ENCODE measurements at regions not wholly inside any gene's neighbourhood (a gene's known extent, or its start where the extent isn't known, plus 50 kb on each side); places are given as distances from the start of the nearest gene placed in this dataset.

DNA sequence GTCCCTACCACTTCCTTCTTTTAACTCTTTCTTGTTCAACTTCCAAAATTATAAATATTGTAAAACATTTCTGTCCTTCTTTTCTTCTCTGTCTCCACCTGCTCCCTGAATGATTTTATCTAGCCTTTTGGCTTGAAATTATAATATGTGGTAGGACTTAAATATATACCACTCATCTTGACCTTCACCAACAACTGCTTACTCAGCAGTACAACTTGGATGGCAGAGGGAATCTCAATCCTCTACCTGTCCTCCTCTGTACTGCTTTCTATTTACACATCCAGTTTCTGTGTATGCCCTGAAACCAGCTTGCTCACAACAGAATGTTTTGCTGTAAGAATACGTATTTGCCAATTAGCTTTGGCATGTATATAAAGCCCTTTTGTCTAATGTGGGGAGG lies 1392.5 kb downstream of the EPHA7 start:
- no peak for DNase-seq
- intact Hi-C loops (cut with micrococcal nuclease) = no loop called here

DNA sequence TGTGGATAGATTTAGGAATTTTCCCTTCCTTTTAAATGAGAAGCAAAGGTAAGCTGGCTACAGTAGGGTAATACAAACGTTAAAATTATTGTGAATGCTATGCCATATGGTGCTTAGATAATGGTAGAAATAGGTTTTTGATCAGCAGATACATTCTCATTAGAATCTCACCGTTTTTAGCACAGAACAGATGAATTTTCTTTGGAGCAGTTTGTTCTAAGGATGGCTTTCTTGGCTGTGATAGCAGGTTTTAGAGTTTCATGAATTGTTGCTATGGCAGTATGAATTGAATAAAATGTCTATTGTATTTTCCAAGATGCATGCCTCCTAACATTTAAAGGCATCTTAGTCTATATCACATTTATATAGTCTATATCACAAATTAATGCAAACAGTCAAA lies 1394.5 kb downstream of the EPHA7 start:
- H3K27me3 Mint-ChIP-seq (ENCODE audit: low read depth in 3 of 3) = peaks cover 0 to 1% (median 0%) of the 10 kb centered on the region in 3 donors
- Histone ChIP-seq H3K27me3 (ENCODE audit: control insufficient read depth in 2 of 2, insufficient read depth in 2 of 2, low read length in 2 of 2) (no peaks in the 10 kb centered on the region), H3K36me3 (replicated peaks in 1 of 2; ENCODE audit: control insufficient read depth in 1 of 2, insufficient read depth in 2 of 2, low read length in 2 of 2) (no peaks in the 10 kb centered on the region), H3K4me2 (replicated peaks; ENCODE audit: extremely low read depth, low read length, poor library complexity, severe bottlenecking) (no peak overlapping the region), H3K79me2 (ENCODE audit: insufficient read depth, low read length) (no peaks in the 10 kb centered on the region), H3K27ac (ENCODE audit: low read depth in 1 of 2, low read length in 2 of 2) (no peak overlapping the region), H2AFZ (ENCODE audit: insufficient read depth, low read depth, low read length, poor library complexity, severe bottlenecking) (no peak overlapping the region), H3K9me3 (replicated peaks in 1 of 2; ENCODE audit: control insufficient read depth in 1 of 2, insufficient read depth in 1 of 2, low read length in 2 of 2) (no peaks in the 10 kb centered on the region), H3K4me1 (ENCODE audit: control insufficient read depth in 1 of 2, insufficient read depth in 2 of 2, low read length in 2 of 2) (no peaks in the 10 kb centered on the region), H3K9ac (ENCODE audit: insufficient read depth, low read length, poor library complexity, severe bottlenecking) (no peak overlapping the region), H3K4me3 (replicated peaks in 1 of 3; ENCODE audit: low read depth in 2 of 3, low read length in 3 of 3) (no peak overlapping the region), H4K20me1 (ENCODE audit: insufficient read depth, low read length) (no peaks in the 10 kb centered on the region)
- H3K4me3 Mint-ChIP-seq = no peak overlapping the region
- intact Hi-C loops (cut with micrococcal nuclease) = no loop called here
- no peak for DNase-seq
- WGBS (ENCODE audit: insufficient coverage) = 80% methylated on average over 1 of the region's 2 CpGs
- TF ChIP-seq, protein P1, sequence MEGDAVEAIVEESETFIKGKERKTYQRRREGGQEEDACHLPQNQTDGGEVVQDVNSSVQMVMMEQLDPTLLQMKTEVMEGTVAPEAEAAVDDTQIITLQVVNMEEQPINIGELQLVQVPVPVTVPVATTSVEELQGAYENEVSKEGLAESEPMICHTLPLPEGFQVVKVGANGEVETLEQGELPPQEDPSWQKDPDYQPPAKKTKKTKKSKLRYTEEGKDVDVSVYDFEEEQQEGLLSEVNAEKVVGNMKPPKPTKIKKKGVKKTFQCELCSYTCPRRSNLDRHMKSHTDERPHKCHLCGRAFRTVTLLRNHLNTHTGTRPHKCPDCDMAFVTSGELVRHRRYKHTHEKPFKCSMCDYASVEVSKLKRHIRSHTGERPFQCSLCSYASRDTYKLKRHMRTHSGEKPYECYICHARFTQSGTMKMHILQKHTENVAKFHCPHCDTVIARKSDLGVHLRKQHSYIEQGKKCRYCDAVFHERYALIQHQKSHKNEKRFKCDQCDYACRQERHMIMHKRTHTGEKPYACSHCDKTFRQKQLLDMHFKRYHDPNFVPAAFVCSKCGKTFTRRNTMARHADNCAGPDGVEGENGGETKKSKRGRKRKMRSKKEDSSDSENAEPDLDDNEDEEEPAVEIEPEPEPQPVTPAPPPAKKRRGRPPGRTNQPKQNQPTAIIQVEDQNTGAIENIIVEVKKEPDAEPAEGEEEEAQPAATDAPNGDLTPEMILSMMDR (IDR thresholded peaks at IDR 0.05) = no peak
- no peaks in the 10 kb centered on the region for H3K9me3 Mint-ChIP-seq
- no peak overlapping the region for H3K27ac Mint-ChIP-seq
- H3K36me3 Mint-ChIP-seq = no peaks in the 10 kb centered on the region
- H3K4me1 Mint-ChIP-seq = no peaks in the 10 kb centered on the region

More for the DNA sequence above, 1392.5 kb downstream of the EPHA7 start:
- TF ChIP-seq, protein P1 (IDR thresholded peaks at IDR 0.05) = no peak
- Histone ChIP-seq H3K27me3 (ENCODE audit: control insufficient read depth in 2 of 2, insufficient read depth in 2 of 2, low read length in 2 of 2) (no peaks in the 10 kb centered on the region), H2AFZ (ENCODE audit: insufficient read depth, low read depth, low read length, poor library complexity, severe bottlenecking) (no peak overlapping the region), H3K36me3 (replicated peaks in 1 of 2; ENCODE audit: control insufficient read depth in 1 of 2, insufficient read depth in 2 of 2, low read length in 2 of 2) (no peaks in the 10 kb centered on the region), H3K9ac (ENCODE audit: insufficient read depth, low read length, poor library complexity, severe bottlenecking) (no peak overlapping the region), H3K9me3 (replicated peaks in 1 of 2; ENCODE audit: control insufficient read depth in 1 of 2, insufficient read depth in 1 of 2, low read length in 2 of 2) (no peaks in the 10 kb centered on the region), H4K20me1 (ENCODE audit: insufficient read depth, low read length) (no peaks in the 10 kb centered on the region), H3K27ac (ENCODE audit: low read depth in 1 of 2, low read length in 2 of 2) (no peak overlapping the region), H3K4me1 (ENCODE audit: control insufficient read depth in 1 of 2, insufficient read depth in 2 of 2, low read length in 2 of 2) (no peaks in the 10 kb centered on the region), H3K4me2 (replicated peaks; ENCODE audit: extremely low read depth, low read length, poor library complexity, severe bottlenecking) (no peak overlapping the region), H3K4me3 (replicated peaks in 1 of 3; ENCODE audit: low read depth in 2 of 3, low read length in 3 of 3) (no peak overlapping the region), H3K79me2 (ENCODE audit: insufficient read depth, low read length) (no peaks in the 10 kb centered on the region)
- H3K4me3 Mint-ChIP-seq = no peak overlapping the region
- no CpG with 5 or more reads among the region's 1 CpG for WGBS (ENCODE audit: insufficient coverage)
- H3K27me3 Mint-ChIP-seq (ENCODE audit: low read depth in 3 of 3) = peaks cover 0 to 1% (median 0%) of the 10 kb centered on the region in 3 donors
- no peak overlapping the region for H3K27ac Mint-ChIP-seq
- H3K4me1 Mint-ChIP-seq = no peaks in the 10 kb centered on the region
- H3K36me3 Mint-ChIP-seq = no peaks in the 10 kb centered on the region
- H3K9me3 Mint-ChIP-seq = peaks cover 0 to 3% (median 0%) of the 10 kb centered on the region in 7 donors
